ENCODE measurements at regions not wholly inside any gene's neighbourhood (a gene's known extent, or its start where the extent isn't known, plus 50 kb on each side); places are given as distances from the start of the nearest gene placed in this dataset.

GRCh38 chr11:22561283-22561682, 64.3 kb downstream of the FANCF start:
- no peak for TF ChIP-seq POLR2A (IDR thresholded peaks at IDR 0.05)
- no peak for TF ChIP-seq CTCF (IDR thresholded peaks at IDR 0.05)

Measured in uterus (tissue), 2 donors.